IPS-18c (cell line): ENCODE measurements at regions not wholly inside any gene's neighbourhood (a gene's known extent, or its start where the extent isn't known, plus 50 kb on each side); places are given as distances from the start of the nearest gene placed in this dataset.
"Not testable (repeated sequence)": the region's sequence is repeated elsewhere in the genome, so short reads cannot be mapped to it uniquely, and the experiment has no call there.

ENCODE experiments used
- H3K4me3 ChIP-seq: 2 replicates; pipeline ENCODE4 v1.7.0; 2013; ENCODE audit warnings: low read depth, mild to moderate bottlenecking, low read length, moderate library complexity; ENCODE audit not compliant: insufficient read depth
- H3K9me3 ChIP-seq: one replicate; pipeline ENCODE4 v1.6.1; 2013; ENCODE audit warnings: mild to moderate bottlenecking, low read length, moderate library complexity; ENCODE audit not compliant: control insufficient read depth, insufficient read depth

- Histone ChIP-seq H3K9me3 (no peaks in the 10 kb centered on the region), H3K4me3 (no peak overlapping the region)
Measured at GRCh38 chr2:175282300-175282699, 100.8 kb upstream of the ATP5MC3 start.

DNA sequence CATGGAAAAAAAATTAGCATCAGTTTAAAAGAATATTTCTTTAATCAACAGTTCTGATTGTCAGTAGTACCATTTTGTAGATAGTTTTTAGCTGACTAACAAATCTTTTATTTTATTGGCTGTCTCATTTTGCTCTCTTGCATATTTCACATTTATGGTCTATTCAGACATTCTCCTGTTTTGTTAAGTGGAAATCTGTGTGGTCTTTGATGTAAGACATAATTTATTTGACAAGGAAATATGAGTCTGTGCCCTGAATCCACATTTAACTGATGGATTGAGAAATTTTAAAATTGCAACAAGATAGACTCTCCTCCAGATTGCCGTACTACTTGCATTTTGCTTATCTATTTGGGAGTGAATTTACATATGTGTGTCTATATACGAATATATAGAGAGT is 96.3 kb upstream of the ATP5MC3 start:
- Histone ChIP-seq H3K4me3 (no peak overlapping the region), H3K9me3 (no peaks in the 10 kb centered on the region)

- H3K4me3 ChIP-seq: no peak overlapping the region
- no peaks in the 10 kb centered on the region for H3K9me3 ChIP-seq
Measured at GRCh38 chr2:175275539-175275938, 94.0 kb upstream of the ATP5MC3 start.

DNA sequence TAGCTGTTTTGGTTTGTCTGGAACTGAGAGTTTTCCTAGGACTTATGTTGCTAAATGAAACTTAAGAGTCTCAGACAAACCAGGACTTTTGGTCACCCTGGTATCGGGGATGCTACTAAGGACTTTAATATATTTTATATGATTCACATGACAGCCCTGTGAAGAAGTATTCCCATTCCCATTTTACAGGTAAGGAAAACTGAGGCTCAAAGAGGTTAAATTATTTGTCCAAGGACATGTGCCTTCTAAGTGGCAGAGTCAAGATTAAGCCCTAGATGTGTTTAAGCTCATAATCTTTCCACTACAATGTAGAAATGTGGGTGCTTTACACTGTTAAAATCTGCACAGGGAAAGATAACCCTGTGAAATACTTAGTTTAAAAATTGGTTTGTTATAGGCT is 77.7 kb upstream of the ATP5MC3 start:
- Histone ChIP-seq H3K4me3 (no peak overlapping the region), H3K9me3 (no peaks in the 10 kb centered on the region)

DNA sequence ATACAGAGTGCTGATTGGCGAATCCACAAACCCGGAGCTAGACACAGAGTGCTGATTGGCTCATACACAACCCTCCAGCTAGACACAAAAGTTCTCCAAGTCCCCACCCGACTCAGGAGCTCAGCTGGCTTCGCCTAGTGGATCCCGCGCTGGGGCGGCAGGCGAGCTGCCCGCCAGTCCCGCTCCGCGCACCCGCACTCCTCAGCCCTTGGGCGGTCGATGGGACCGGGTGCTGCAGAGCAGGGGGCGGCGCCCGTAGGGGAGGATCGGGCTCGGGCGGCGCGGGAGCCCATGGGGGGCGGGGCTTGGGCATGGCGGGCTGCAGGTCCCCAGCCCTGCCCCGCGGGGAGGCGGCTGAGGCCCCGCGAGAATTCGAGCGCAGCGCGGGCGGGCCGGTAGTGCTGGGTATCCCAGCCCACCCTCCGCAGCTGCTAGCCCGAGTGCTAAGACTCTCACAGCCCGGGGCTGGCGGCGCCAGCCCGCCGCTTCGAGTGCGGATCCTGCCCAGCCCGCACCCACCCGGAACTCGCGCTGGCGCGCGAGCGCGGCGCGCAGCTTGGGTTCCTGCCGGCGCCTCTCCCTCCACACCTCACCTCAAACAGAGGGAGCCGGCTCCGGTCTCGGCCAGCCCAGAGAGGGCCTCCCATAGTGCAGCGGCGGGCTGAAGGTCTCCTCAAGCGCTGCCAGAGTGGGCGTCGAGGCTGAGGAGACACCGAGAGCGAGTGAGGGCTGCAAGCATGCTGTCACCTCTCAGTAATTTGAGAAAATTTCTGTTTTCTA is 75.5 kb upstream of the ATP5MC3 start:
- H3K9me3 ChIP-seq: no peaks in the 10 kb centered on the region
- no peak overlapping the region for H3K4me3 ChIP-seq

- not testable (repeated sequence) for H3K9me3 ChIP-seq, H3K4me3 ChIP-seq
Measured at GRCh38 chr2:175256391-175256790, 74.9 kb upstream of the ATP5MC3 start.

DNA sequence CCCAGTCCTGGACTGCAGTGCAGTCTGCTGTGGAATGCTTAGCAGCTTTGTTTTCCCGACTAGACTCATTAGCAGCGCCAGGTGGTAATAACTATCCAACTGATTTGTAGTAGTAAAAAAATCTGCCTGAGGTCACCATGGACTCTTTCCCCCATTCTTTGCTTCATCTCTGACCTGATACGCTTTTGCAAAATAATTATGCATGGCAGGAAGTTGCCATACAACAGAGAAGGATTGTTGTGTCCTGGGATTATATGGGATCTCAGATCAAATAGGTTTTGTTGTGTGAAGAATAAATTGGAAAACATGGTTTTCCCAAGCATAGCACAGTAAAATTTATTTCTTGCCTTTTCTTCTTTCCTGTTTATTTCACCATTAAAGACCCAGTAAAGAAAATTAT is 72.4 kb upstream of the ATP5MC3 start:
- Histone ChIP-seq H3K4me3 (no peak overlapping the region), H3K9me3 (no peaks in the 10 kb centered on the region)

GRCh38 chr2:175251425-175252041 is 70.0 kb upstream of the ATP5MC3 start:
- Histone ChIP-seq H3K4me3 (no peak overlapping the region), H3K9me3 (no peaks in the 10 kb centered on the region)

- Histone ChIP-seq H3K9me3 (no peaks in the 10 kb centered on the region), H3K4me3 (no peak overlapping the region)
Measured at GRCh38 chr2:175247159-175247558, 65.6 kb upstream of the ATP5MC3 start.

- H3K9me3 ChIP-seq: peaks cover 3% of the 10 kb centered on the region
- H3K4me3 ChIP-seq: no peak overlapping the region
Measured at GRCh38 chr2:175244697-175245096, 63.2 kb upstream of the ATP5MC3 start.

- H3K4me3 ChIP-seq: no peak overlapping the region
- H3K9me3 ChIP-seq: peaks cover 10% of the 10 kb centered on the region
Measured at GRCh38 chr2:175241691-175242090, 60.2 kb upstream of the ATP5MC3 start.

DNA sequence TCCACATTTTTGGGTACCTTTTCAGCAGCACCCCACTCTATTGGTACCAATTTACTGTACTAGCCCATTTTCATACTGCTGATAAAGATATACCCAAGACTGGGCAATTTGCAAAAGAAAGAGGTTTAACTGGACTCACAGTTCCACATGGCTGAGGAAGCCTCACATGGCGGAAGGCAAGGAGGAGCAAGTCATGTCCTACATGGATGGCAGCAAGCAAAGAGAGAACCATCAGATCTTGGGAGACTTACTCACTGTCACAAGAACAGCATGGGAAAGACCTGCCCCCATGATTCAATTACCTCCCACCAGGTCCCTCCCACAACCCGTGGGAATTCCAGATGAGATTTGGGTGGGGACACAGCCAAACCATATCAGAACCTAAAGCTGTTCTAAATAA is 58.5 kb upstream of the ATP5MC3 start:
- H3K4me3 ChIP-seq: not testable (repeated sequence)
- peaks cover 10% of the 10 kb centered on the region for H3K9me3 ChIP-seq

- Histone ChIP-seq H3K4me3 (no peak overlapping the region), H3K9me3 (peaks cover 10% of the 10 kb centered on the region)
Measured at GRCh38 chr2:175236930-175237329, 55.4 kb upstream of the ATP5MC3 start.

DNA sequence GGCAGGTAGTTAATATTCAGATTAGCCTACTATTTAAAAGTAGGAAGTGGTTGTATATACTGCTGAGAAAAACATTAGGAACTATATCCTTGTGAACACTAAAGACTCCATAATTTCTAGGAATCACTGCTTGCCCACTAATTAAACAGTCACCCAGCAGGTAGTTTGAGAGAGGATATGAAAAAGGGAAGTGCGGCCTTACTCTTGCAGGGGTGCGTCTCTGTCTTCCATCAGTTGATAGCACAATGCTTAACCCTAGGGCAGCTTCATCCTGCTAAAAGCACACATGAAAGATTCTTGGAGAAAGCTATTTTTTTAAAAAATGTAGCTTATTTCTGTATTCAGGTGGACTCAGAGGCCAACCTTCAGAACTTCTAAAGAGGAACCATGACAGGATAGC is 53.1 kb upstream of the ATP5MC3 start:
- H3K4me3 ChIP-seq: no peak overlapping the region
- H3K9me3 ChIP-seq: peaks cover 7% of the 10 kb centered on the region

GRCh38 chr2:175234153-175234552 is 52.6 kb upstream of the ATP5MC3 start:
- Histone ChIP-seq H3K4me3 (no peak overlapping the region), H3K9me3 (peaks cover 4% of the 10 kb centered on the region)

GRCh38 chr2:175233135-175233719 is 51.7 kb upstream of the ATP5MC3 start:
- no peak overlapping the region for H3K4me3 ChIP-seq
- H3K9me3 ChIP-seq: no peaks in the 10 kb centered on the region
